OCI-LY3 (cell line): ENCODE measurements at regions not wholly inside any gene's neighbourhood (a gene's known extent, or its start where the extent isn't known, plus 50 kb on each side); places are given as distances from the start of the nearest gene placed in this dataset.

Source experiments
- CTCF ChIP-seq: fragments of 200-600, 300-600 bp; sonication (generic); IDR thresholded peaks from 2 replicates; pipeline ENCODE4 v1.5.1; 2014; ENCODE audit warnings: antibody characterized with exemption, low read length, low read depth
- EZH2phosphoT487 ChIP-seq: fragments of 200-600 bp; shearing (Covaris generic); IDR thresholded peaks from 2 replicates; pipeline ENCODE4 v1.6.1; 2018; ENCODE audit warnings: antibody characterized with exemption, mixed run types, low read depth

- no peak for TF ChIP-seq CTCF
- no peak for TF ChIP-seq EZH2phosphoT487
These were observed 237.9 kb downstream of the ISL1 start for GRCh38 chr5:51621156-51621555.
